NCI-H1105 treated with DMSO at 0.1 percent for 48 hours (cell line): ENCODE measurements at regions not wholly inside any gene's neighbourhood (a gene's known extent, or its start where the extent isn't known, plus 50 kb on each side); places are given as distances from the start of the nearest gene placed in this dataset.
"Not testable (repeated sequence)": the region's sequence is repeated elsewhere in the genome, so short reads cannot be mapped to it uniquely, and the experiment has no call there.

Experiments
- DNase-seq: peaks from one replicate; lab custom pipeline; 2025; lab: John Stamatoyannopoulos, UW

GRCh38 chr18:22566703-22567420 lies 149.1 kb upstream of the CTAGE1 start:
- no peak for DNase-seq

DNA sequence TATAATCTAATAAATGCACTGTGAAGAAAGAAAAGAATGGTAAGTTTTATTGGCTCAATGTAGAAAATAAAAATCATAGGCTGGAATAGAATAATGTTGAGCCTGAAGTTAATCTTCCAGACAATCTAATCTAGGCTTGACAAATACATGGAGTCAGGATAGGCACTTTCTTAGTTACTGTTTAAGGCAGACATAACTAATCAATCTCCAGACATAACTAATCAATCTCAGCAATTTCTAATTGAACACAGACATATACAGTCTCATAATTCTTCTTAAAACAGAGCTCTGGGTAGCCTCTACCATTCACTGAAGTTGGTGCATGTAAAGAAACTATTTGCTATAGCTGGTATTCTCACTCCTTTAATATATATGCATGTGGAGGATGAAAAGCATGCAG lies 150.1 kb upstream of the CTAGE1 start:
- DNase-seq: no peak

- DNase-seq: no peak
These were observed 152.8 kb upstream of the CTAGE1 start for GRCh38 chr18:22570492-22570891.

GRCh38 chr18:22572341-22572740 lies 154.6 kb upstream of the CTAGE1 start:
- no peak for DNase-seq

DNA sequence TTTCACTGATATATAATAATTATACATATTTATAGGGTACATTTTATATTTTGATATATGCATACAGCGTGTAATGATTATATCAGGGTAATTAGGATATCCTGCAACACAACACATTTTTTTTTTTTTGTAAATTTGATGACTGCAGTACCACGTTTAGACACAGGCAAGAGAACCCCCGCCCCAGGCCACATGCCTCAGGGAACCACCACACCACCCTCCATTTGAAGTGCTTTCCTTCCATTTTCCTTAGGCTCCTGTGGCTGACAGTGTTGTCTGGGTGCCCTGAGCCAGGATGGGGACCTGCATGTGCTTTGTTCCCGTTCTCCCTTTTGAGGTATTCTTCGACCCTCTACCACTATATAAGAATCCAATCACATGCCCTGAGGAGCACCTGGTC lies 161.6 kb upstream of the CTAGE1 start:
- DNase-seq: no peak

DNA sequence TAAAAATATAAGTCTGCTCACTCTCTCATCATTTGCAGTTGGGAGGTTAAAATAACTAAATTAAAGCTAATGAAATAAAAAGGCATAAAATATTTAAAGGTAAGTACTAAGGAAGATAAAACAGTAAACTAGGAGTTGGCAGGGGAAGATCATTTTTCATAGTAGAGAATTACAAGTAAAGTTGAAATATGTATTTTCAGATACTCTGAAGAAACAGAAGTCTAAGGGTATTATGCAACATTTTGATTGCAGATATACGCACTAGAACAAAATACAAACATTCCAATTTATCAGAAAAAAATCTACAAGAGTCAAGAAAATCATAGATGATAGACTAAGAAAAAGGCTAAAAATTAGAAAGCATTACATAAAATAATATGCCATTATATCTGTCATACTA lies 167.6 kb upstream of the CTAGE1 start:
- no peak for DNase-seq

GRCh38 chr18:22585821-22586220 lies 168.1 kb upstream of the CTAGE1 start:
- no peak for DNase-seq

DNA sequence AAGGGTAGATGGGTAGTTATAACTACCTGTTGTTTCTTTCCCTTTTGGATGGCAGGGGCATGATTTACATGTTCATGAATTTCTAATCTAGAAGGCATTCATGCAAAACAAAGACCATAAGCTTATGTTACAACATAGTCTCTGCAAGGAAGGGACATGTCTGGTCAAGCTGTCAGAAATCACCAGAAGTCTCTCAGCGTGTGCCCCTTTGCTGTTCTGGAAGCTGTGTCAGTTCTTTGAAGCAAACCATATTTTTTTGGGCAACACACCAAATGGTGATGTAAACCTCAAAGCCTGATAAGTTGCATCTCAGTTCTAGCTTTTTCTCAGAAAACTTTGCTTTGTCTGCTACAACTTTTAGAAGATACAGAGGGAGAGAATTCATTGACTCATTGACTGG lies 173.5 kb upstream of the CTAGE1 start:
- DNase-seq: no peak

DNA sequence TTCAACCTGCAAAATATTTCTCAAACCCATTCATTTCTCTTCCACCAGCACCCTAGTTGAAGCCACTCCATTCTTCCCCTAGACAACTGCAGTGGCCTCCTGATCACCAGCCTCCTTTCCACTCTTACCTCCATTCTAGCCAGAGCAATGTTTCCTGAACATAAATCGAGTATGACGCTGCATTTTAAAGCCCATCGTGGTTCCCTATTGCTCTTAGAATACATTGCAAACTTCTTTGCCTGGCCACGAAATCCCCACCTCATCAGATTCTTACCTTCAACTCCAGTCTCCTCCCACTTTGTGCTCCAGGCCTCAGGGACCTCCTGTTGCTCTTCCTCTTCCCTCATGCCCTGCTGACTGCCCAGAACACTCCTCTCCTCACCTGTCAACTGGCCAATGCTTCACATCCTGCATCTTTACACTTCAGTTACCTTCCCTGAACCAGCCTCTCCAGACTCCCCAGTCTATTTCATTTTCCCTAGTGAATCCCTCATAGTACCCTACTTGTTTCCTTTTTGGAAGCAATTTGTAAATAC lies 176.5 kb upstream of the CTAGE1 start:
- DNase-seq: no peak

GRCh38 chr18:22601481-22601880 lies 183.8 kb upstream of the CTAGE1 start:
- DNase-seq: no peak

- not testable (repeated sequence) for DNase-seq
These were observed 184.7 kb upstream of the CTAGE1 start for GRCh38 chr18:22602456-22602855.

DNA sequence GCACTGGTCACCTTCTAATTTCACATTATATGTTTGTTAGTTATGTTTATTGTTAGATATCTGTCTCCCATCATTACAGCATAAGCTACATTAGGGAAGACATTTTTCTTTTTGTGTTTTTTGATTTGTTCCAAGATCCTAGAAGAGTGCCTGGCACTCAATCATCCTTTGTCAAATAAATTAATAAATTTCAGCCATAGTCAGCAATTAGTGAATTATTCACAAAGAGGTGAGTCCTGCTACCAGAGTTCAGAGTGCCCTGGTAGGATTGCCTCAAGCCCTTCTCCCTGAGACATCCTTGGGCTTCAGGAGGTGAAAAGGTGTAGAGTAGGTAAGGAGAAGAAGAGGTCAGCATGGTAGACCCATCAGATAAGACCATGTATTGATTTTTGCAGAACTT lies 186.2 kb upstream of the CTAGE1 start:
- no peak for DNase-seq

DNA sequence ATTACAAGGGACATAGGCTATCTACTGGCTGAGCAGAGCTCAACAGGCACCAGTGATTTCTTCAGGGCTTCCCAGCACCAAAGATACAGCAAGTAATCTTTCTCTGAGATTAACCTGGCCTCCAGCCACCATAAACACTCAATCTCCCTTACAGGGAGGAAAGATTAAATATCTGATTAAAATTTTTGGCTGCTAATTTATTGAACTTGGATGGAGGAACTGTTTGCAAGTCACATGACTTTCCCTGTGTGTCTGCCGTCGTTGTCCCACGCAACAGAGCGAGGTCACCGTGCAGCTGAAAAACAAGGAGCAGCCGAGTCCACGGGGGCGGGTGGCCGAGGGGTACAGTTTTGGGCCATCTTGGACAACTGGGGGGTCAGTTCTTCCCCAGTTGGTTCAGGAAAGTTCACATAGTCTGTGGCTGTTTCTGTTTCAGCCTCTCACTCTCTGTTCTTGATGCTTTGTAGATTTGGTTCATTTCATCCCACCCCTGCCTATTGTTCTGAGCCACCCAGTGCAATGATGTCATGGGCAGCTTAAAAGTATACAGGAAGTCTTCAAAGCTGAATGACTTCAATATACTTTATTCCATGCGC lies 186.8 kb upstream of the CTAGE1 start:
- DNase-seq: no peak

DNA sequence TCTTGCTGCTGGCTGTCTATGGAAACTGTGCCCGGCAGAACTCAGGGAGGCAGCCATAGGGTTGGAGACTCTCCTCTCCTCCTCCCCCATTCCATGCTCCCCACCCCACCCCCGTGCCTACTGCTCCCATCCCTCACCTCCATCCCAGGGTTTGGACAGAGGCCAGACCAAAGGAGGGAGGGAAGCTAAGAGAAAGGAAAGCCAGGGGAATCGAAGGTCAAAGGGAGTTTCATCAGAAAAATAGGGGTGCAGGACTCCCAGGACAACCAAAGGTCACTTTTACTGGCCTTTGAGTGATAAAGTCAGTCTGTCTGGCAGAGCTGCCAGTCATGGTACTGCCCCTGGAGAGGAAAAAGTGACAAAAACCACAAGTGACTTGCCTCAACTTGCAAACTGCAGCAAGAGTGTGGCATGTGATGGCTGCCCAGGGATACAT lies 187.3 kb upstream of the CTAGE1 start:
- DNase-seq: peak; percentile 43

GRCh38 chr18:22605736-22606135 lies 188.0 kb upstream of the CTAGE1 start:
- no peak for DNase-seq

GRCh38 chr18:22606563-22607283 lies 189.0 kb upstream of the CTAGE1 start:
- no peak for DNase-seq

DNA sequence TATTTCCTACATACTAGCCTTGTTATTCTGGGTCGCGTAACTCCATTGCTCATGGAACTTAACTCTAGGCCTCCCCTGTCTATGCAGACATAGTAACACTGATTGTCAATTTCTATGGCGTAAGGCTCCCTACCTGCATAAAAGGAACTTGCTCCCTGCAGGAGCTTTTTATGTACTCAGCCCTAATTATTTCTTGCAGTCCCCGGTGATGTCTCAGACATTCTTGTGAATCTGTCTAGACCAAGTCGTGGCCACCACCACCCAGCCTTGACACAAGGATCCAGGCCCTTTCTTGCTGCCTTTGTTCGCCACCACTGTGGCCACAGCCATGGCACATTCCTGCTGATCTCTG lies 189.5 kb upstream of the CTAGE1 start:
- DNase-seq: no peak

DNA sequence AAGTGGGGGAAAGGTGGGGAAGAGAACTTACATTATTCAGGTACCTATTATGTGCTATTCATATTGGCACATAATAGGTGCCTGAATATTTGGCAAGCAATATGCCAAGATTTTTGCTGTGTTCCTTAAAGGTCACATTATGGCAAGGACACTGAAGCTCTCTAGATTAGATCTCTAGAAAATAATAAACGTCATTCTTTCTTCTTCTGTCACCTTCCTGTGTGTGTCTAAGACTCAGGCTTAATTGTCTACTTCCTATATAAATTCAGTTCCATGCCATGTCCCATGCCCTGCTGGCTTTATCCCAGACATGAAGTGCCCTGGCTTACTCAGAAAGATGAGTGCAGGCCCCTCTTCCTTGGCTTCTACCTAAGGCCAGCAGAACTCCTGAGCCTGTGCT lies 191.1 kb upstream of the CTAGE1 start:
- DNase-seq: no peak

DNA sequence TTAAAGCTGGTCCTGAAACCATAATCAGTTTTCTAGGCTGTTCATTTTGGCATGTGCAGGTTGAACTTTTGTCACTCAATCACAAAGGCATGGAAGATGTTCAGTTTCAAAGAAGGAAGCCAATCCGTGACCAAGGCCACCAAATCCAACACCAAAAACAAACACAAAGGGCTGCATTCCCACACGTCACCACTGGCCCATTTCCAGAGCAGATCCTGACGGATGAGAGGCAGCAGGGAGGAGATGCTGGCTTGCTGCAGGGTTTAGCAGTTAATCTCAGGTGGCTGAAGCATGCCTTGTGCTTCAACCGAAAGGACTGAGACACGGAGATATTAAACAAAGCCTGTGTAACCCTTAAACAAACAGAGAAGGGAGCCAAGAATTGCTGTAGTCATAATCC lies 191.9 kb upstream of the CTAGE1 start:
- DNase-seq: no peak

DNA sequence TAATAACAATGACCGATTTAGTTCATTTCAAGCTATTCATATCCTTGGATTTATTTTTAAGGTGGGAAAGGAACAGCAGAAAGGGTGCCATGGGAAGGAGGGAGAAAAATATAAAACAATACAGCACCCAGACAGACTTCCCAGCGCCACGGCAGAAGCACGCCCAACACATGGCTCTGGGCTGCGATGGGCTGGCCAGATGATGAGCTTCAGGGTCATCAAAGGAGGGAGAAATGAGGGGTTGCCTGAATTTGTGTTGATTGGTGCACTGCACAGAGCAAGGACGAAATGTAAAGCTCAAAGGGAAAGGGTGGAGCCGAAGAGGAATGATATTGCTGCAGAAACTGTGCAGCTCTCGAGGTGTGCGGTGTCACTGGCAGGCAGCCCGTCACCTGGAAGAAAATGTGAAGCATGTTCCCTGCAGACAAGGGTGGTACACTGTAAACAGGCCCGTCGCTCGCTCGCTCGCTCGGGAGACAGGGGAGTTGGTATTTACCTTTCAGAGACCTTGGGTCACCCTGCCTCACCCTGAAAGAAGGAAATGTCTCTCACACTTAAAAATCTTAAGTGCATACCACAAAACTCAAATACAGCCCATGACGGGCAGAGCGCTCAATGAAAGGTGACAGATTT lies 195.5 kb upstream of the CTAGE1 start:
- DNase-seq: no peak

GRCh38 chr18:22613788-22614187 lies 196.1 kb upstream of the CTAGE1 start:
- no peak for DNase-seq

DNA sequence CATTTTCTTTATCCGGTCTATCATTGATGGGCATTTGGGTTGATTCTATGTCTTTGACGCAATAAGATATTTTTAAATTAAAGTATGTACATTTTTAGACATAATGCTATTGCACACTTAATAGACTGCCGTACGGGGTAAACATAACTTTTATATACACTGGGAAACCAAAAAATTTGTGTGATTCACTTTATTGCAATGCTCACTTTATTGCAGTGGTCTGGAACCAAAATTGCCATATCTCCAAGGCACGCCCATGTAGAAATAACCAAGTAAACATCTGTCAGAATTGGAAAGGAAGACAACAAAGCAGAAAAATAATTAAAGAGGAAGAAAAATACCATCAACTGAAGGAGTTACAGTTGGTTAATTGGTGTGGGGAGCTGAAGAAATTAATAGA lies 205.8 kb upstream of the CTAGE1 start:
- no peak for DNase-seq

DNA sequence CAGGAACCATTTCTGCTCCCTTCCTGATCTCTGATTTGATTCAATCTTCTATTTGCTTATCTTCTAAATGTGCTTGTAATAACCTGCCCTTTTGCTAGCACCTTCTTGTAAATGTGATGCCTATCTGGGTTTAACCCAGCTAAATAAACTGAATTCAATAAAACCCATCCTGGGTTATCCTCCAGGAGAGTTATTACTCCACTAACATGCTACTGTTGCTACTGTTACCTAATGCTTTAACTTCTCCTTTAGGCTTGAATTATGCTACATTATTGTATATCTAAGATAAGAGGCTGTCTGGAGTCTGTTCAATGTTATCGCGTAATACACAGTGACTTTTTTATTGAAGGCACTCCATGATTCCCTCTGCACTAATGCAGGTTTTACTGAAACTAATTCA lies 206.5 kb upstream of the CTAGE1 start:
- DNase-seq: no peak
